Left kidney (tissue), 1 donor: ENCODE measurements at regions not wholly inside any gene's neighbourhood (a gene's known extent, or its start where the extent isn't known, plus 50 kb on each side); places are given as distances from the start of the nearest gene placed in this dataset.

Source experiments
- DNase-seq: peaks from one replicate; pipeline ENCODE4 v3.0.0-alpha.2; 2013

DNA sequence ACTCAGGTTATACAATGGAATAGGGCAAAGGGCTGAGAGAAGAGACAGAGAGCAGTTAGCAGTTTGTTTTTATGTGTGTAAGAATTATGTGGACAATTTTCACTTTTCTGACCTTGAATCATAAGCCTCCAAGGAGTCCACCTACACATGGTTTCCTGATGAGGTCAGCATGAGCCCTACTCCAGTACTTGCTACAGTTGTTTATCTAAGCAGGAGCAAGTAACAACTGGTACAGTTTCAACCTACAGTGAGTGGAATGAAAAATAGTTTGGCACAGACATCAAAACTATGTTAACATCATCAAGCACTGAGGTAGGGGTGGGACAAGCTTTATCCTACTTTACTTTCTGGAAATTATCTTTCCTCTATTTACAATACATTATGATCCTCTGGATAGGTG lies 426.7 kb upstream of the ID4 start:
- DNase-seq, result no peak

DNA sequence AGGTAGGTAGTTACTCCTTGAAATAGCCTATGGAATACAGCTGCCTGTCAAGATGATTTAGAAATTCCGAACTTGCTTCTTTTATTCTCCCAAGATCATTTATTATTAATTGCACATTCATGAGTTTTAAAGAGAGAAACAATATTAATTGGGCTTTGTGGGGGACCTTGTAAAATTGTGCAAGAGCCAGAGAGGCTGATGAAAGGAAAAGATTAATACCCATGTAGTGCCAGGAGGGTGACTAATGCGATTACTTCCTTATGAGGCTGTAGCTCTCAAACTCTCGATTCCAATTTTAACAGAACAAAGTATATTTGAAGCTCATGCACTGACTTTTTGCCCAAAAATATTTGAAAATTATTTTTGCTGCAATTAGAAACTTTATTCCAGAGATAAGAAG lies 423.8 kb upstream of the ID4 start:
- no peak for DNase-seq

GRCh38 chr6:19415605-19416326 lies 421.4 kb upstream of the ID4 start:
- no peak for DNase-seq

- no peak for DNase-seq
Measured at GRCh38 chr6:19416811-19417210, 420.4 kb upstream of the ID4 start.

DNA sequence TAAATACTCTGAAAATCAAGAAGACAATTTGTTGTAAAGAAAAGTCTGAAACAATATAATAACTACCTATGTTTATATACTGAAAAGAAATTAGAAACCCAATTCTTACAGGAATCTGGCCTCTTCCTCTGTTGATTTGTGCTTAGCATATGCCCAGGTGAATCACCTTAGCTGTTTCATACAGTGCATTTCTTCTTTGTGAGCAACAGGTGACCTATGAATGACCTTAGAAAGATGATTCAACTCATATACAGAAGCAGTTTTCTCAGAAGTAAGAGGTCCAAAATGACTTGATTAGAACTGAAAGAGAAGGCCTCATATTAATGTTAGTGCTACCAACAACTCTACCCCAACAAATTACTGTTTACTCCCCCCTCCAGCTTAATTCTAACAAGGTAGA lies 419.5 kb upstream of the ID4 start:
- DNase-seq, result no peak

GRCh38 chr6:19424853-19425252 lies 412.3 kb upstream of the ID4 start:
- no peak for DNase-seq

GRCh38 chr6:19427548-19427947 lies 409.6 kb upstream of the ID4 start:
- no peak for DNase-seq

DNA sequence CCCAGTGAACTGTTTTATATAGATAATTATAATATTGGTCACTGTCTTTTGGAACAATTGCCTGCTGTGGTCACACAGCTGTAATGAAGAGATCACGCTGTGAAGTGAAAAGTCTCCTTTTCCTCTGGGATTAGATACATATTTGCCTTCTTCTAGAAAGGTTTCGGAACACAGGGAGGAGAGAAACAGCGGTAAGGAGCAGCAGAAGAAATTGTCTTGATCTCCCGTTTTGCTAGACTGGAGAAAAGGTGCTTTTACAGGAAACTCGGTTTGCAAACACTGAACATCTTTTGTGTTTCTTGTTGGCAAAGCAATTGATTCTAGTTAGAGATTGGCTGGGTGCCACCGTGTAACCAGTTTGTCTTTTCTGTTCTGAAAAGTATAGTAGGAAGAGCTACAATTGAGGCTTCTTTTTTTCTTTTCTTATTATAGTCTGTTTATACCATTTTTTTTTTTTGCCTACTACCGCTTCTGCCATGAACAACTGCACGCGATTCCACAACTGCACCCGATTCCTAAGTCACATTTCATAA lies 404.1 kb upstream of the ID4 start:
- no peak for DNase-seq

GRCh38 chr6:19434065-19434464 lies 403.1 kb upstream of the ID4 start:
- no peak for DNase-seq

DNA sequence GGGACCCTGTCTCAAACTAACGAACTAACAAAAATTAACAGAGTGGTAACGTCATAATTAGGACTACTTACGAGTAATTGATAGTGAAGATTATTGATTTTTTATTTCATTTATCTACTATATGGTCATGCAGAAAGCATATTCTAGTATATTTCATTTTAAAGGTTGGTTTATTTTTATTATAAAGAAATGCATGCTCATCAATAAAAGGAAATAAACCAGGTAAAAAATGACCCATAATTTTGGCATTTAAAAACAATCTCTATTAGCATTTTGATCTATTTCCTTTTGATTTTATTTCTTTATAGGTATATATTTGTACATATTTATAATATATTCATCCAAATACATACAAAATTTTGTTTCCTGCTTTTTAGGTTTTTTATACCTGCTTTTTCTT lies 401.4 kb upstream of the ID4 start:
- DNase-seq, result no peak

DNA sequence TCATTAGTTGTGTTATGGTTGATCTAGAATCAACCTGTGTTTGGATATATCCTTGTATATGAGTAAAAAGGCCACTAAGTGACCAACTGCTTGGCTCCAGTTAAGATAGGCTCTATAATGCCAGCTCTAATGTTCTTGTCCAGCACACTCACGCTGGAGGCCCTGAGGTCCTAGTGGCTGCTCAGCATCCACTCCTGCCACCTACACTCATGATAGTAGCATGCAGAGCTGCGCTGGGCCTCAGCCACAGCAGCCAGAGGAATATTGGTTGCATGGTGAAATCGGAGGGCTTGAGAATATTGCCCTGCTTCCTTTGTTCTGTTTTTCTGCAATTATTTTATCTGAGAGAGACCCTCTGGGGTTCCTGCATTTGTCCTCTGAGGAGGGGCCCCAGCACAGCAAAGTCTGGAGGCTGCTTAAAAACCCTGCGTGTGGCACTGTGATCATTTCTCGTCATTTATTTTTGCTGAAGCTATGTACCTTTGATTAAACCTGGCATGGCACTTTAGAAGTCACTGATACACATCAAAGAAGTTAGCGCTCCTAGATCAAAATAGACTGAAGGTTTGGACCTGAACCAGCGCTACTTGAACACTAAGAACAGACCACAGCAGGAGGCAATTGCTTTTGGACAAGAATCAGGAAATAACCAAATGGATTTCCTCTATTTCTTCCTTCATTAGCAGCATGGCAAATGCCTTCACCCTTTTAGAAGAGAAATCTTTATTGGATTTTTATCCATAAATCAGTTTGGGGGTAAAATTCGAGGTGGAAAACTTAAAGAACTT lies 398.4 kb upstream of the ID4 start:
- DNase-seq, result no peak

GRCh38 chr6:19440531-19440930 lies 396.6 kb upstream of the ID4 start:
- no peak for DNase-seq

DNA sequence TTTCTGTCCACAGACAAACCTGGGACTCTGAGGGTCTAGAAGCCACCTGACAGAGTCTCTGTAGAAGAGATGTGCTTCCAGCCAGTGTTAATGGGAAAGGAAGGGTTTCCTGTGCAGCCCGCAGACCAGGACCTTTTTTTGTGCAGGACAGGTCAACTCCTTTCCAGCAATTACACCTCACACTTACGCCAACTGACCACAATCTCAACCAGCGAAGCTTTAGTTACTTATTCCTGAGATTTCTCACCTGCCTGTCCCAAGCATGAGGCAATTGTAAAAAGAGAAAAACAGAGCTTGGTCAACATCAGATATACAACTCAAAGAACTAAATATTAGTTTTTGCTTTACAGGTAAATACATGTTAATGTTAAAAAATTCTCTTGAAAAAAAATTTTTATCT lies 393.8 kb upstream of the ID4 start:
- DNase-seq, result no peak

DNA sequence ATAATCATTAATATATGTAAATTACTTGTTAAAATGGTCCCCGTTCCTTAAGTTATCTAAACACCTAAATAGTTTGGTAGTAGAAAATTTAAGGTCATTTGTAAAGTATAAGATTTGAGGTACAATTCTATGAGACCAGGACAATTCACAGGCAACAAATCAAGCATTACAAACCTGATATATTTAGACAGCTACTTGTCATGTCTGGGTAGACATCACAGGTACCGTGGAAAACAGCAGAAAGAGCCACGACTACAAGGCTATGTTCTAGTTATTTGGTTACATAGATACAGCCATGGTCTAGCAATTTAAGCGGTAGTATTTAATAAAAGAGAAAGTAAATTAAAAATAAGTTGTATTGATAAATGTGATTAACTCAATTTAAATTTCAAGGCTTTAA lies 393.1 kb upstream of the ID4 start:
- no peak for DNase-seq

- DNase-seq, result no peak
Measured at GRCh38 chr6:19444481-19444880, 392.7 kb upstream of the ID4 start.

DNA sequence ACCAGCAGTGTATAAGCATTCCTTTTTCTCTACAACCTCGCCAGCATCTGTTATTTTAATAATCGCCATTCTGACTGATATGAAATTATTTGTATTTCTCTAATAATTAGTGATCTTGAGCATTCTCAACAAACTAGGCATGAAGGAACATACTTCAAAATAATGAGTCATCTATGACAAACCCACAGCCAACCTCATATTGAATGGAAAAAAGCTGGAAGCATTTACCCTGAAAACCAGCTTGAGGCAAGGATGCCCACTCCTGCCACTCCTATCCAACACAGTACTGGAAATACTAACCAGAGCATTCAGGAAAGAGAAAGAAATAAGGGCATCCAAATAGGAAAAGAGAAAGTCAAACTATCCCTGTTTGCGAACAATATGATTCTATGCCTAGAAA lies 390.6 kb upstream of the ID4 start:
- no peak for DNase-seq

- no peak for DNase-seq
Measured at GRCh38 chr6:19450651-19451050, 386.5 kb upstream of the ID4 start.

- DNase-seq, result no peak
Measured at GRCh38 chr6:19452495-19452894, 384.7 kb upstream of the ID4 start.

GRCh38 chr6:19454001-19454720 lies 383.0 kb upstream of the ID4 start:
- DNase-seq, result no peak

GRCh38 chr6:19454721-19455392 lies 382.3 kb upstream of the ID4 start:
- no peak for DNase-seq

GRCh38 chr6:19463250-19463649 lies 373.9 kb upstream of the ID4 start:
- DNase-seq, result no peak

- no peak for DNase-seq
Measured at GRCh38 chr6:19463925-19464324, 373.2 kb upstream of the ID4 start.
